ENCODE measurements at regions not wholly inside any gene's neighbourhood (a gene's known extent, or its start where the extent isn't known, plus 50 kb on each side); places are given as distances from the start of the nearest gene placed in this dataset.

- Histone ChIP-seq H3K79me1 (ENCODE audit: low read depth, low read length) (no peaks in the 10 kb centered on the region), H3K23ac (ENCODE audit: insufficient read length) (no peak overlapping the region), H4K20me1 (replicated peaks in 1 of 2; ENCODE audit: control insufficient read depth in 1 of 2, insufficient read depth in 2 of 2, low read length in 2 of 2) (no peaks in the 10 kb centered on the region), H2BK120ac (replicated peaks; ENCODE audit: low read depth, low read length) (no peak overlapping the region), H3K4me1 (replicated peaks in 1 of 4; ENCODE audit: control insufficient read depth in 3 of 4, insufficient read depth in 4 of 4, low read length in 3 of 4) (no peaks in the 10 kb centered on the region), H3K18ac (ENCODE audit: extremely low read depth, low read length) (no peak overlapping the region), H4K8ac (ENCODE audit: extremely low read depth, insufficient read depth, low read length) (no peak overlapping the region), H4K5ac (ENCODE audit: insufficient read length, low read depth, low read length) (no peak overlapping the region), H4K91ac (replicated peaks; ENCODE audit: insufficient read length, low read length) (no peak overlapping the region), H3K9ac (replicated peaks in 1 of 4; ENCODE audit: extremely low read depth in 1 of 4, low read depth in 3 of 4, low read length in 3 of 4) (no peak overlapping the region), H3K4me2 (ENCODE audit: insufficient read depth in 1 of 2, low read depth in 2 of 2, low read length in 2 of 2) (no peak overlapping the region), H3K14ac (ENCODE audit: insufficient read length) (no peak overlapping the region), H3K27ac (ENCODE audit: low read depth, low read length) (no peak overlapping the region), H3K9me3 (ENCODE audit: insufficient read depth in 2 of 2, low read depth in 1 of 2, low read length in 1 of 2) (no peaks in the 10 kb centered on the region; a peak in 1 of 4 replicates), H3K36me3 (ENCODE audit: control insufficient read depth in 2 of 4, insufficient read depth in 4 of 4, low read length in 3 of 4) (no peaks in the 10 kb centered on the region), H3K27me3 (replicated peaks in 1 of 4; ENCODE audit: control insufficient read depth in 3 of 4, extremely low read depth in 1 of 4, insufficient read depth in 3 of 4, low read length in 3 of 4) (no peaks in the 10 kb centered on the region), H2AFZ (ENCODE audit: low read length) (no peak overlapping the region), H2AK5ac (ENCODE audit: low read depth, low read length) (no peak overlapping the region), H3K23me2 (ENCODE audit: low read depth, low read length) (no peaks in the 10 kb centered on the region), H2BK20ac (ENCODE audit: low read length) (no peak overlapping the region), H2BK5ac (ENCODE audit: low read depth, low read length) (no peak overlapping the region), H2BK15ac (ENCODE audit: low read length) (no peak overlapping the region), H3K56ac (replicated peaks; ENCODE audit: insufficient read length, low read depth, low read length) (no peak overlapping the region), H3K79me2 (ENCODE audit: control insufficient read depth in 1 of 2, insufficient read depth in 2 of 2, low read length in 2 of 2) (no peaks in the 10 kb centered on the region), H2BK12ac (ENCODE audit: low read depth, low read length) (no peak overlapping the region), H3K4ac (replicated peaks; ENCODE audit: insufficient read length, low read depth, low read length) (no peak overlapping the region), H3K4me3 (ENCODE audit: extremely low read depth in 1 of 4, insufficient read depth in 2 of 4, low read depth in 3 of 4, low read length in 4 of 4) (no peak overlapping the region)
- ChIA-PET CTCF (ENCODE audit: partially characterized antibody) (no interaction called here), POLR2A (ENCODE audit: partially characterized antibody) (no interaction called here)
- 85% methylated on average over 2 of the region's 2 CpGs; no CpG with 5 or more reads in 1 of the 2 experiments for WGBS, 2 experiments (ENCODE audit: extremely low coverage in 1 of 2, insufficient coverage in 1 of 2, insufficient read length in 1 of 2, insufficient replicate concordance in 2 of 2, low coverage in 1 of 2, low lambda C conversion rate in 2 of 2, missing lambda C conversion rate in 1 of 2)
- TF ChIP-seq ATF2 (IDR thresholded peaks at IDR 0.05; ENCODE audit: low read length): no peak
- FAIRE-seq: no peak
- DNase-seq (ENCODE audit: low read depth in 1 of 2, low spot score in 2 of 2): no peak
Measured at GRCh38 chr2:13652531-13653313, 936.0 kb downstream of the TRIB2 start.

All from H1 (cell line).